Left ventricle myocardium superior (tissue), 1 donor: ENCODE measurements at regions not wholly inside any gene's neighbourhood (a gene's known extent, or its start where the extent isn't known, plus 50 kb on each side); places are given as distances from the start of the nearest gene placed in this dataset.
"Not testable (repeated sequence)": the region's sequence is repeated elsewhere in the genome, so short reads cannot be mapped to it uniquely, and the experiment has no call there.

Experiments
- ATAC-seq: fragments of 200-7000 bp; cut with Tn5 transposase; one replicate; pipeline ENCODE4 v1.9.1; 2020; ENCODE audit warnings: mild to moderate bottlenecking, moderate library complexity
- DNase-seq: peaks from one replicate; pipeline ENCODE4 v3.0.0-alpha.2; 2020
- intact Hi-C: fragments of 100-400 bp; cut with micrococcal nuclease; formaldehyde crosslinking; loops from one replicate; pipeline ENCODE4 v1.11.0; 2022
- donor health status: DM: no; HTN: yes; CAD: no; lungs with severe emphysema.

DNA sequence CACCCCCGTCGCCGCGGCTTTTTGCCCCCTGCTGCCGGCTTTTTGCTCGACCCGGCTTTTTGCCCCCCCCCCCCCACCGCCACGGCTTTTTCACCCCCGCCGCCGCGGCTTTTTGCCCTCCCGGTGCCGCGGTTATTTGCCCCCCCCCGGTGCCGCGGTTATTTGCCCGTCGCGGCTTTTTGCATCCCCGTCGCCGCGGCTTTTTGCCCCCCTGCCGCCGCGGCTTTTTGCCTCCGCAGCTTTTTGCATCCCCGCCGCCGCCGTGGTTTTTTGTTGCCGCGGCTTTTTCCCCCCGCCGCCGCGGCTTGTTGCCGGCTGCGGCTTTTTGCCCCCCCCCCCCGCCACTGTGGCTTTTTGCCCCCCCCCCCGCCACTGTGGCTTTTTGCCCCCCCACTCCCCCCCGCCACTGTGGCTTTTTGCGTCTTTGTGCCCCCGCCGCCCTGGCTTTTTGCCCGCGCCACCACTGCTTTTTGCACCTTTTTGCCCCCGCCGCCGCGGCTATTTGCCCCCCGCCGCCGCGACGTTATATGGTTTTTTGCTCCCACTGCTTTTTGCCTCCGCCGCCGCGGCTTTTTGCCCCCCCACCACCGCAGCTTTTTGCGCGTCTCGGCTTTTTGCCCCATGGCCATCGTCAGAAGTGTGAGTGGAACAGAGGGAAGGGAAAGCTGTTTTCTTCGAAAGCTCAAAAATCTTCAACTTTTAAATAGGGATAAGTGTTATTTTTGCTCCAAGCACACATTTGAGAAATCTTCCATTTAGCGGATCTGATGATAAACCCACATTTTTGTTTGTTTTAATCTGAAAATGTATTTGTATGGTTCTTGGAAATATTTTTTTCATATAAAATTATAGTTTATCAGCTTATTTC, 2787.6 kb downstream of the RPIA start:
- not testable (repeated sequence) for ATAC-seq
- peak; percentile 32 for DNase-seq

GRCh38 chr2:91485226-91485625, 2793.8 kb downstream of the RPIA start:
- DNase-seq, ATAC-seq, intact Hi-C loops: not testable (repeated sequence)

More for the DNA sequence above, 2787.6 kb downstream of the RPIA start:
- intact Hi-C loops = not testable (repeated sequence)

GRCh38 chr2:91497129-91498064, 2805.9 kb downstream of the RPIA start:
- DNase-seq, intact Hi-C loops, ATAC-seq: not testable (repeated sequence)

DNA sequence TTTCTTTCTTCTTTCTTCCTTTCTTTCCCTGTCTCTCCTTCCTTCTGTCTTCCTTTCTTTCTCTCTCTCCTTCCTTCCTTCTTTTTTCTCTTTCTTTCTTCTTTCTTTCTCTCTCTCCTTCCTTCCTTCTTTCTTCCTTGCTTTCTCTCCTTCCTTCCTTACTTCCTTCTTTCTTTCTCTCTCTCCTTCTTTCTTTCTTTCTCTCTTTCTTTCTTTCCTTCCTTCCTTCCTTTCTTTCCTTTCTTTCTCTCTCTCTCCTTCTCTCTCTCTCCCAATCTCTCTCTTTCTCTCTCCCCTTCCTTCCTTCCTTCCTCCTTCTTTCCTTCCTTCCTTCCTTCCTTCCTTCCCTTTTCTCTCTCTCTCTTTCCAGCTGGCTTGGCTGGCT, 2806.6 kb downstream of the RPIA start:
- intact Hi-C loops, DNase-seq, ATAC-seq: not testable (repeated sequence)

- intact Hi-C loops, ATAC-seq: not testable (repeated sequence)
- peak; percentile 39 for DNase-seq
Measured at GRCh38 chr2:91498513-91499250, 2807.2 kb downstream of the RPIA start.

DNA sequence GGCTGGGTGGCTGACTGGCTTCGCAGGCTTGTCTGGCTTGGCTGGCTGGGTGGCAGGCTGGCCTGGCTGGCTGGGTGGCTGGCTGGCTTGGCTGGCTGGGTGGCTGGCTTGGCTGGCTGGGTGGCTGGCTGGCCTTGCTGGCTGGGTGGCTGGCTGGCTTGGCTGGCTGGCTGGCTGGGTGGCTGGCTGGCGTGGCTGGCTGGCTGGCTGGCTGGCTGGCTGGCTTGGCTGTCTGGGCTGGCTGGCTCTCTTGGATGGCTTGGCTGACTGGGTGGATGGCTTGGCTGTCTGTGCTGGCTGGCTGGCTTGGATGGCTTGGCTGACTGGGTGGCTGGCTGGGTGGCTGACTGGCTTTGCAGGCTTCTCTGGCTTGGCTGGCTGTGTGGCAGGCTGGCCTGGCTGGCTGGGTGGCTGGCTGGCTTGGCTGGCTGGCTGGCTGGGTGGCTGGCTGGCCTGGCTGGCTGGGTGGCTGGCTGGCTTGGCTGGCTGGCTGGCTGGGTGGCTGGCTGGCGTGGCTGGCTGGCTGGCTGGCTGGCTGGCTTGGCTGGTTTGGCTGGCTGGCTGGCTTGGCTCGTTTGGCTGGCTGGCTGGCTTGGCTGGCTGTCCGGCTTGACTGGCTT, 2808.1 kb downstream of the RPIA start:
- ATAC-seq, intact Hi-C loops, DNase-seq: not testable (repeated sequence)

- peak; percentile 32 for DNase-seq
- ATAC-seq, intact Hi-C loops: not testable (repeated sequence)
Measured at GRCh38 chr2:91500246-91500977, 2808.9 kb downstream of the RPIA start.

DNA sequence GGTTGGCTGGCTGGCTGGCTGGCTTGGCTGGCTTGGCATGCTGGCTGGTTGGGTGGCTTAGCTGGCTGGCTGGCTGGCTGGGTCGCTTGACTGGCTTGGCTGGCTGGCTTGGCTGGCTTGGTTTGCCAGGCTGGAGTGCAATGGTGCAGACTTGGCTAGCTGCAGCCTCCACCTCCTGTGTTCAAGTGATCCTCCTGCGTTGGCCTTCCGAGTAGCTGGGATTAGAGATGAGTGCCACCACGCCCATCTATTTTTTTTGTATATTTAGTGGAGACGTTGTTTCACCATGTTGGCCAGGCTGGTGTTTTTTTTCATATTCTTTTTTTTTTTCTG, 2809.5 kb downstream of the RPIA start:
- intact Hi-C loops, ATAC-seq: not testable (repeated sequence)

GRCh38 chr2:91501481-91502080, 2810.1 kb downstream of the RPIA start:
- DNase-seq, intact Hi-C loops, ATAC-seq: not testable (repeated sequence)

More for the DNA sequence above, 2809.5 kb downstream of the RPIA start:
- not testable (repeated sequence) for DNase-seq

DNA sequence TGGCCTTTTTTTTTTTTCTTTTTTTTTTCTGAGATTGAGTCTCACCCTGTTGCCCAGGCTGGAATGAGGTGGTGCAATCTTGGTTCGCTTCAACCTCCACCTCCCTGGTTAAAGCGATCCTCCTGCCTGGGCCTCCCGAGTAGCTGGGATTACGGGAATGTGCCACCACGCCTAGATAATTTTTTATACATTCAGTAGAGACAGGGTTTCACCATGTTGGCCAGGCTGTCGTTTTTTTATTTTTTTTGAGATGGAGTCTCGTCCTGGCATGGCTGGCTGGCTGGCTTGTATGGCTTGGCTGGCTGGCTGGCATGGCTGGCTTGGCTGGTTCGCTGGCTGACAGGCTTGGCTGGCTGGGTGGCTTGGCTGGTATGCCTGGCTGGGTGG, 2812.1 kb downstream of the RPIA start:
- DNase-seq, ATAC-seq, intact Hi-C loops: not testable (repeated sequence)

GRCh38 chr2:91503959-91504741, 2812.7 kb downstream of the RPIA start:
- DNase-seq, intact Hi-C loops, ATAC-seq: not testable (repeated sequence)

- intact Hi-C loops, ATAC-seq, DNase-seq: not testable (repeated sequence)
Measured at GRCh38 chr2:91508816-91509215, 2817.3 kb downstream of the RPIA start.

GRCh38 chr2:91509276-91509675, 2817.8 kb downstream of the RPIA start:
- intact Hi-C loops, DNase-seq, ATAC-seq: not testable (repeated sequence)

- DNase-seq, intact Hi-C loops, ATAC-seq: not testable (repeated sequence)
Measured at GRCh38 chr2:91511166-91511565, 2819.7 kb downstream of the RPIA start.

DNA sequence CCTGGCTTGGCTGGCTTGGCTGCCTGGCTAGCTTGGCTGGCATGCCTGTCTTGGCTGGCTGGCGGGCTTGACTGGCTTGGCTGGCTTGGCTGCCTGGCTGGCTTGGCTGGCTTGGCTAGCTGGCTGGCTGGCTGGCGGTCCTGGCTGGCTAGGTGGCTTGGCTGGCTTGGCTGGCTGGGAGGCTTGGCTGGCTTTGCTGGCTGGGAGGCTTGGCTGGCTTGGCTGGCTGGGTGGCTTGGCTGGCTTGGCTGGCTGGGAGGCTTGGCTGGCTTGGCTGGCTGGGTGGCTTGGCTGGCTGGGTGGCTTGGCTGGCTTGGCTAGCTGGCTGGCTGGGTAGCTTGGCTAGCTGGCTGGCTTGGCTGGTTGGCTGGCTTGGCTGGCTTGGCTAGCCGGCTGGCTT, 2824.5 kb downstream of the RPIA start:
- ATAC-seq, intact Hi-C loops, DNase-seq: not testable (repeated sequence)

- intact Hi-C loops, ATAC-seq, DNase-seq: not testable (repeated sequence)
Measured at GRCh38 chr2:91516669-91517068, 2825.2 kb downstream of the RPIA start.
